ENCODE measurements at regions not wholly inside any gene's neighbourhood (a gene's known extent, or its start where the extent isn't known, plus 50 kb on each side); places are given as distances from the start of the nearest gene placed in this dataset.

DNA sequence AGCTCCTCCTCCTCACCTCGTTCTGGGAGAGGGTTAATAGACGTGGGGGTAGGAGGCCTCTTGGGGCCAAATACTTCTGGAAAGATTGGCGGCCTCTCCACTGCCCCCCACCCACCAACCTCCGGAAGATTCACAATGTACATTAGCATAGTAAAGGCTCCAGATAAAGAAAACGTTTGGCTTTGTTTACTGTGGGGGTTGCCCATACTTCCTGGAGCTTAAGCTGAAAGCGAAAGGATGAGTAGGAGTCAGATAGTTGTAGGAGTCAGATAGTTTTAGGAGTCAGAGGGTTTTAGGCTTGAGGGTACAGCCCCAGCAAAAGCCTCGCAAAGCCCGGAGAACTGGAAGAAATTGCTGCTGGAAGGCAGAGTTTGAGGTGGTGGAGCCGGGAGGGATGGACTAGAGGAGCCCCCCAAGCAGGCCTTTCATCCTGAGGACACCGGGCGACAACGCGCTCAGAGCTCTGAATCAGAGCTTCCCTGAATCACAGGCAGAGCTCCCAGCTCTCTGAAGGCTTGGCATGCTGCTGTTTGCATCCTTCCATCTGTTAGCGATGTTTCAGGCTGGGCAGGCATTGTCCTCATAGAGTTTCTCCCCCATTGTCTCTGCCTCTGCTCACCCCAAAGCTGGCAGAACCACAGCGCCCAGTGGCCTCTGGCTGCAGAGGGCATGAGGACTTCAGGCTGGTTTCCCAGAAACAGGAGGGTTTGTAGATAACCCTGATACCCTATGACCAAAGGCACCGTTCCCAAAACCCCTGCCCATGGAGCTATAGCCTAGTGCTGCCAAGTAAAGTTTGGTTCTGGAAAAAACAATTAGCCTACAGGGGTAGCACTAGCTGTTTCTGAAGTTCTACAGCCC lies 280.7 kb downstream of the BCOR start:
- no peaks in the 10 kb centered on the region for H3K27me3 ChIP-seq (ENCODE audit: insufficient read depth, low read length)
- WGBS = 6% methylated on average over 12 of the region's 16 CpGs
- H3K36me3 ChIP-seq (ENCODE audit: insufficient read depth, low read length) = no peaks in the 10 kb centered on the region
- H3K9ac ChIP-seq (ENCODE audit: low read depth, low read length) = peak overlapping the region; percentile 76
- H3K4me1 ChIP-seq (ENCODE audit: insufficient read depth, low read length) = peaks cover 39% of the 10 kb centered on the region
- no peaks in the 10 kb centered on the region for H3K9me3 ChIP-seq (ENCODE audit: insufficient read depth, low read depth, low read length)
- H3K4me3 ChIP-seq (ENCODE audit: low read length) = peak overlapping the region; percentile 43
- H3K27ac ChIP-seq (ENCODE audit: low read depth, low read length) = peak overlapping the region; percentile 99

DNA sequence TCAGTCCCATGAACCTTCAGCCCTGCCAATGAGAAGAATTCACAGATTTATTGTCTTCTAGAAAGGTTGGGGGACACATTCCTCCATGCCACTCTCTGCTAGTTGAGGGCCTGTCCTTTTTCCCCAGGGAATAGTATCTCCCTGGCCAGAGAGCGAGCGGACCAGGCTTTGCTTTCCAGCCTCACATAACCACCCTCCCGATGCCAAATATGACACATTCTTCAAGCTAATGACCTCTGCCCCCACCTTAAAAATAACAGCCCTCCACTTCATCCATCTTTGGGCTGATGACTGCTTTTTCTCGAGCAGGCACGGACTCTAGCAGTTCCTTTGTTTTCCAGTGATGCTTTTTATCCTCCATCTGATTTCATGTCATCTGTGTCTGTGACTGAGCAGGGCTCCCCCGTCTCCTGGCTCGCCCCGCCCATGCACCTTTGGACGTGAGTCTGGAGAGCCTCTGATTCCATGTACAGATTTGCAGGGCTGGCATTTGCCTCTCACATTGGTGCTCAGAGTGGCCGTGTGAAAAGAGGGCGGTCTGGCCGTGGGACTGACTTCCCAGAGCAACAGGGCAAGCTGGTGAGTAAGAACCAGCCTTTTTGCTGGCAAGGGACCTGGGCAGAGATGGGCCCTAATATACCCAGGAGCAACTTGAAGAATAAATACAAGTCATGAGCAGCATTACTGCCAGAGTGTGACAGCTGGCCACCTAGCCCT lies 279.8 kb downstream of the BCOR start:
- Histone ChIP-seq H3K27me3 (ENCODE audit: insufficient read depth, low read length) (no peaks in the 10 kb centered on the region), H3K9me3 (ENCODE audit: insufficient read depth, low read depth, low read length) (no peaks in the 10 kb centered on the region), H3K27ac (ENCODE audit: low read depth, low read length) (peak overlapping the region; percentile 99), H3K9ac (ENCODE audit: low read depth, low read length) (peak overlapping the region; percentile 76; the same call in 1 of the 2 replicates), H3K4me1 (ENCODE audit: insufficient read depth, low read length) (peaks cover 43% of the 10 kb centered on the region), H3K36me3 (ENCODE audit: insufficient read depth, low read length) (no peaks in the 10 kb centered on the region), H3K4me3 (ENCODE audit: low read length) (no peak overlapping the region)
- 58% methylated on average over 12 of the region's 12 CpGs for WGBS

- Histone ChIP-seq H3K27ac (ENCODE audit: low read depth, low read length) (no peak overlapping the region), H3K9me3 (ENCODE audit: insufficient read depth, low read depth, low read length) (no peaks in the 10 kb centered on the region), H3K4me3 (ENCODE audit: low read length) (no peak overlapping the region), H3K36me3 (ENCODE audit: insufficient read depth, low read length) (no peaks in the 10 kb centered on the region), H3K9ac (ENCODE audit: low read depth, low read length) (no peak overlapping the region), H3K27me3 (ENCODE audit: insufficient read depth, low read length) (no peaks in the 10 kb centered on the region), H3K4me1 (ENCODE audit: insufficient read depth, low read length) (peaks cover 43% of the 10 kb centered on the region)
- 67% methylated on average over 7 of the region's 7 CpGs for WGBS
Measured at GRCh38 chrX:39818750-39819149, 279.0 kb downstream of the BCOR start.

DNA sequence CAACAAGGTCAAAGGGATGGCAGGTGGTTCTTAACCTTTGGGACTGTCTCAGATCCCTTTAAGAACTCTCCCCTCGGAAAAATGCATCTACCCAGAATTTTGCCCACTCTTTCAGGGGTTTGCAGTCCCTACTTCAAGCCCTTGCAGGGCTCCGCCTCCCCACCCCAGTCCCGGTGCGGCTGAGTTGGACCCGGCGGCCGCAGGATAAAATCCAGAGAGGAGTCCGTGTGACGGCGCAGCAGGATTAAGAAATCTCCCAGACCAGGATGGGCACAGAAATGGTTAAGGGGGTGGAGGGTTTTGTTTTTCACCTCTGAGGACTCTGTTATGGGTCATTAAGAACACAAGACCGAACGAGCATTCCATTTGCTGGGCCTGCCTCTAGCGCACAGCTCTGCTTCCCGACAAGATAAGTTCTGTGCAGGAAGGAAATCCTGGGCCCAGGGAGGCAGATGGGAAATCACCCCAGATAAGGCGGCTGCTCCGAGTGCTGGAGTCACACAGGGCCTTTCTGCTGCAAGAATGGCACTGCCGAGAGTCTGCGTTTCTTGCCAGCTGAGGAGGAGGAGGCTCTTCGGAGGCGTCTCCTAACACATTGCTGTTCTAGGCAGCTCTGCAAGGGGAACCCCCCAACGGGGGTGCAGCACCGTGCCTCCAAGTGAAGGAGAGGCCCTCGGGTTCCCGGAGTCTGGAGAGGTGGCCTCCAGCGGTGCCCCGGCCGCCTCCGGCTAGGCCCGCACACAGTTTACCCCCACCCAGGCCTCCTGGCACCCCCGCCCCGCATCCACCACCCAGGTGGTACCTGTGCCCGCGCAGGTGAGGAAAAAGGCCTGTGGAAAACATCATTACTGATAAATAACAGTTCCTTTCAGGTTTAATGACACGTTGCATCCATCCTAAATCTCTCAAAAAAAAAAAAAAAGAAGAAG lies 277.6 kb downstream of the BCOR start:
- H3K36me3 ChIP-seq (ENCODE audit: insufficient read depth, low read length) = no peaks in the 10 kb centered on the region
- H3K9ac ChIP-seq (ENCODE audit: low read depth, low read length) = peak overlapping the region; percentile 63
- no peaks in the 10 kb centered on the region for H3K27me3 ChIP-seq (ENCODE audit: insufficient read depth, low read length)
- peak overlapping the region; percentile 51 for H3K4me3 ChIP-seq (ENCODE audit: low read length)
- H3K9me3 ChIP-seq (ENCODE audit: insufficient read depth, low read depth, low read length) = no peaks in the 10 kb centered on the region
- H3K27ac ChIP-seq (ENCODE audit: low read depth, low read length) = peak overlapping the region; percentile 81; the same call in 1 of the 2 replicates
- 17% methylated on average over 24 of the region's 34 CpGs for whole genome bisulfite sequencing
- H3K4me1 ChIP-seq (ENCODE audit: insufficient read depth, low read length) = peaks cover 41% of the 10 kb centered on the region

GRCh38 chrX:39820938-39821708 lies 276.6 kb downstream of the BCOR start:
- Histone ChIP-seq H3K36me3 (ENCODE audit: insufficient read depth, low read length) (no peaks in the 10 kb centered on the region), H3K4me3 (ENCODE audit: low read length) (peak overlapping the region; percentile 51), H3K9ac (ENCODE audit: low read depth, low read length) (peak overlapping the region; percentile 66), H3K27me3 (ENCODE audit: insufficient read depth, low read length) (no peaks in the 10 kb centered on the region; the same call in 1 of the 2 replicates), H3K4me1 (ENCODE audit: insufficient read depth, low read length) (peaks cover 32% of the 10 kb centered on the region), H3K9me3 (ENCODE audit: insufficient read depth, low read depth, low read length) (no peaks in the 10 kb centered on the region), H3K27ac (ENCODE audit: low read depth, low read length) (peak overlapping the region; percentile 81; the same call in 1 of the 2 replicates)
- WGBS = under 1% methylated on average over 78 of the region's 98 CpGs

- 5% methylated on average over 26 of the region's 26 CpGs for WGBS
- no peaks in the 10 kb centered on the region for H3K9me3 ChIP-seq (ENCODE audit: insufficient read depth, low read depth, low read length)
- no peaks in the 10 kb centered on the region for H3K36me3 ChIP-seq (ENCODE audit: insufficient read depth, low read length)
- no peaks in the 10 kb centered on the region; the same call in 1 of the 2 replicates for H3K27me3 ChIP-seq (ENCODE audit: insufficient read depth, low read length)
- H3K4me1 ChIP-seq (ENCODE audit: insufficient read depth, low read length) = peaks cover 27% of the 10 kb centered on the region
- peak overlapping the region; percentile 65; the same call in 1 of the 2 replicates for H3K27ac ChIP-seq (ENCODE audit: low read depth, low read length)
- H3K9ac ChIP-seq (ENCODE audit: low read depth, low read length) = peak overlapping the region; percentile 66
- peak overlapping the region; percentile 36 for H3K4me3 ChIP-seq (ENCODE audit: low read length)
Measured at GRCh38 chrX:39821709-39822095, 276.1 kb downstream of the BCOR start.

GRCh38 chrX:39822133-39822748 lies 275.5 kb downstream of the BCOR start:
- H3K4me1 ChIP-seq (ENCODE audit: insufficient read depth, low read length) = peaks cover 26% of the 10 kb centered on the region
- H3K27ac ChIP-seq (ENCODE audit: low read depth, low read length) = peak overlapping the region; percentile 35; the same call in 1 of the 2 replicates
- H3K9me3 ChIP-seq (ENCODE audit: insufficient read depth, low read depth, low read length) = no peaks in the 10 kb centered on the region
- no peaks in the 10 kb centered on the region; the same call in 1 of the 2 replicates for H3K27me3 ChIP-seq (ENCODE audit: insufficient read depth, low read length)
- WGBS = 18% methylated on average over 15 of the region's 15 CpGs
- H3K36me3 ChIP-seq (ENCODE audit: insufficient read depth, low read length) = no peaks in the 10 kb centered on the region
- H3K4me3 ChIP-seq (ENCODE audit: low read length) = peak overlapping the region; percentile 36
- peak overlapping the region; percentile 66 for H3K9ac ChIP-seq (ENCODE audit: low read depth, low read length)

DNA sequence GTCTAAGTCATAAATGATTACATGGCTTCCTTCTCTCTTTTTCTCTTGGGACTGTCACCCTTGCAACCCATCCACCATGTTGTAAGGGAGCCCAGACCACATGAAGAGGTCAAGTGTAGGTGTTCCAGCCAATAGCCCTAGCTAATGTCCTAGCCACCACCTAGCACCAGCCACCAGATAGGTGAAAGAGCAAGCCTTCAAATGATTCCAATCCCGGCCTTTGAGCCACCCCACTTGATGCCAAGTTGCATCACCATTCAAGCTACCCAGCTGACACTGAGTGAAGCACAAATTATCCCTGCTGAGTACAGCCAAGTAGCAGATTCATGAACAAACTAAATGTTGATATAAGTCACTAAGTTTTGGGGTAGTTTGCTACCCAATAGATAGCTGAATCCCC lies 274.3 kb downstream of the BCOR start:
- no peak overlapping the region for H3K4me3 ChIP-seq (ENCODE audit: low read length)
- H3K9me3 ChIP-seq (ENCODE audit: insufficient read depth, low read depth, low read length) = no peaks in the 10 kb centered on the region
- peaks cover 14% of the 10 kb centered on the region for H3K4me1 ChIP-seq (ENCODE audit: insufficient read depth, low read length)
- H3K36me3 ChIP-seq (ENCODE audit: insufficient read depth, low read length) = no peaks in the 10 kb centered on the region
- H3K27ac ChIP-seq (ENCODE audit: low read depth, low read length) = no peak overlapping the region
- whole genome bisulfite sequencing = 85% methylated on average over 1 of the region's 1 CpG
- no peaks in the 10 kb centered on the region; the same call in 1 of the 2 replicates for H3K27me3 ChIP-seq (ENCODE audit: insufficient read depth, low read length)
- no peak overlapping the region for H3K9ac ChIP-seq (ENCODE audit: low read depth, low read length)

DNA sequence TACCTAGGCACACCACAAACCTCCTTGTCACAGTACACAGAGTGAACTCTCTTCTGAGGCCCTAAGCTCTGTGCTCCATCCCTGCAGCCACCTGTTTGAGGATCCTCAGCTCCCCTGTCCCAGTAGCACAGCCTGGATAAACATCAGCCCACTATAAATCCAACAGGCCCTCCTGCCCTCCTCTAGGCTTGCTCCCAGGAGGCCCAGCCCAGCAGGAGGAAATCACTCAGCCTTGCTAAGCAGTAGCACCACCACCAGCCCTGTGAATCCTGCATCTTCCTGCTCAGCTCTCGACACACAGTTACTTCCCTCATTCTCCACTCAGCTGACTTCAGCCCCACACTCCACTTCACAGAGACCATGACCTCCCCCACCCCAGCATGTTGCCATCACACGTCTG lies 273.9 kb downstream of the BCOR start:
- H3K27me3 ChIP-seq (ENCODE audit: insufficient read depth, low read length) = no peaks in the 10 kb centered on the region; the same call in 1 of the 2 replicates
- H3K9me3 ChIP-seq (ENCODE audit: insufficient read depth, low read depth, low read length) = no peaks in the 10 kb centered on the region
- no peak overlapping the region for H3K4me3 ChIP-seq (ENCODE audit: low read length)
- H3K9ac ChIP-seq (ENCODE audit: low read depth, low read length) = no peak overlapping the region
- 56% methylated on average over 2 of the region's 2 CpGs for WGBS
- no peak overlapping the region for H3K27ac ChIP-seq (ENCODE audit: low read depth, low read length)
- peaks cover 13% of the 10 kb centered on the region for H3K4me1 ChIP-seq (ENCODE audit: insufficient read depth, low read length)
- H3K36me3 ChIP-seq (ENCODE audit: insufficient read depth, low read length) = no peaks in the 10 kb centered on the region

Data from HUES64 (cell line).